Activated T-helper 1 cell treated with anti-CD3 and anti-CD28 coated beads, Interleukin-12 subunit alpha, Interleukin-12 subunit beta, Interleukin-2, Interleukin-4 antibody, amounts not matched to agents 30 ng/mL and 10 ng/mL and 1 ng/mL, durations not matched to agents 14 hours and 24 hours and 36 hours (primary cell): ENCODE measurements at regions not wholly inside any gene's neighbourhood (a gene's known extent, or its start where the extent isn't known, plus 50 kb on each side); places are given as distances from the start of the nearest gene placed in this dataset.

Experiments used
- DNase-seq: peaks from one replicate; pipeline ENCODE4 v3.0.0; 2021; ENCODE audit warnings: low spot score
- H3K27ac Mint-ChIP-seq: one replicate; pipeline ENCODE4 v1.8.0; 2021; ENCODE audit warnings: mild to moderate bottlenecking, mixed read lengths
- H3K27me3 Mint-ChIP-seq: one replicate; pipeline ENCODE4 v1.8.0; 2022; ENCODE audit warnings: mild to moderate bottlenecking, moderate library complexity, mixed read lengths; ENCODE audit not compliant: insufficient read depth
- H3K36me3 Mint-ChIP-seq: one replicate; pipeline ENCODE4 v1.8.0; 2021; ENCODE audit warnings: low read depth, mixed read lengths
- H3K4me1 Mint-ChIP-seq: one replicate; pipeline ENCODE4 v1.8.0; 2021; ENCODE audit warnings: low read depth, mixed read lengths
- H3K4me3 Mint-ChIP-seq: one replicate; pipeline ENCODE4 v1.8.0; 2021; ENCODE audit warnings: mild to moderate bottlenecking, moderate library complexity, mixed read lengths
- H3K9me3 Mint-ChIP-seq: one replicate; pipeline ENCODE4 v1.8.0; 2021; ENCODE audit warnings: mixed read lengths
- intact Hi-C: fragments of 100-400 bp; cut with micrococcal nuclease; formaldehyde crosslinking; loops from one replicate; pipeline ENCODE4 v1.15.1; 2024

GRCh38 chr12:77274926-77275325 lies 209.6 kb upstream of the E2F7 start:
- Mint-ChIP-seq H3K4me1 (no peaks in the 10 kb centered on the region), H3K27me3 (no peaks in the 10 kb centered on the region), H3K9me3 (no peaks in the 10 kb centered on the region), H3K4me3 (no peak overlapping the region), H3K36me3 (no peaks in the 10 kb centered on the region), H3K27ac (no peak overlapping the region)
- intact Hi-C loops, result no loop called here
- DNase-seq, result no peak

- Mint-ChIP-seq H3K4me1 (no peaks in the 10 kb centered on the region), H3K36me3 (no peaks in the 10 kb centered on the region), H3K4me3 (no peak overlapping the region), H3K9me3 (no peaks in the 10 kb centered on the region), H3K27me3 (no peaks in the 10 kb centered on the region), H3K27ac (no peak overlapping the region)
- intact Hi-C loops, result no loop called here
- DNase-seq, result no peak
Measured at GRCh38 chr12:77273898-77274297, 208.5 kb upstream of the E2F7 start.

GRCh38 chr12:77256956-77257355 lies 191.6 kb upstream of the E2F7 start:
- DNase-seq, result no peak
- no peaks in the 10 kb centered on the region for H3K4me1 Mint-ChIP-seq
- H3K9me3 Mint-ChIP-seq, result no peaks in the 10 kb centered on the region
- no peaks in the 10 kb centered on the region for H3K27me3 Mint-ChIP-seq
- no peak overlapping the region for H3K4me3 Mint-ChIP-seq
- intact Hi-C loops, result no loop called here
- no peak overlapping the region for H3K27ac Mint-ChIP-seq
- no peaks in the 10 kb centered on the region for H3K36me3 Mint-ChIP-seq

GRCh38 chr12:77253321-77253720 lies 188.0 kb upstream of the E2F7 start:
- Mint-ChIP-seq H3K27ac (no peak overlapping the region), H3K27me3 (no peaks in the 10 kb centered on the region), H3K9me3 (no peaks in the 10 kb centered on the region), H3K36me3 (no peaks in the 10 kb centered on the region), H3K4me3 (no peak overlapping the region), H3K4me1 (no peaks in the 10 kb centered on the region)
- intact Hi-C loops, result no loop called here
- no peak for DNase-seq

- Mint-ChIP-seq H3K9me3 (no peaks in the 10 kb centered on the region), H3K27me3 (no peaks in the 10 kb centered on the region), H3K4me1 (no peaks in the 10 kb centered on the region), H3K27ac (no peak overlapping the region), H3K36me3 (no peaks in the 10 kb centered on the region), H3K4me3 (no peak overlapping the region)
- DNase-seq, result no peak
- intact Hi-C loops, result no loop called here
Measured at GRCh38 chr12:77251799-77252198, 186.4 kb upstream of the E2F7 start.

GRCh38 chr12:77249892-77250291 lies 184.5 kb upstream of the E2F7 start:
- H3K36me3 Mint-ChIP-seq, result no peaks in the 10 kb centered on the region
- H3K9me3 Mint-ChIP-seq, result no peaks in the 10 kb centered on the region
- intact Hi-C loops, result no loop called here
- H3K27me3 Mint-ChIP-seq, result no peaks in the 10 kb centered on the region
- H3K27ac Mint-ChIP-seq, result no peak overlapping the region
- no peak overlapping the region for H3K4me3 Mint-ChIP-seq
- DNase-seq, result no peak
- no peaks in the 10 kb centered on the region for H3K4me1 Mint-ChIP-seq

GRCh38 chr12:77248036-77248435 lies 182.7 kb upstream of the E2F7 start:
- no peaks in the 10 kb centered on the region for H3K36me3 Mint-ChIP-seq
- H3K9me3 Mint-ChIP-seq, result no peaks in the 10 kb centered on the region
- intact Hi-C loops, result no loop called here
- DNase-seq, result no peak
- no peaks in the 10 kb centered on the region for H3K27me3 Mint-ChIP-seq
- no peak overlapping the region for H3K4me3 Mint-ChIP-seq
- H3K27ac Mint-ChIP-seq, result no peak overlapping the region
- H3K4me1 Mint-ChIP-seq, result no peaks in the 10 kb centered on the region

- Mint-ChIP-seq H3K27ac (no peak overlapping the region), H3K4me1 (no peaks in the 10 kb centered on the region), H3K4me3 (no peak overlapping the region), H3K36me3 (no peaks in the 10 kb centered on the region), H3K27me3 (no peaks in the 10 kb centered on the region), H3K9me3 (no peaks in the 10 kb centered on the region)
- no peak for DNase-seq
- intact Hi-C loops, result no loop called here
Measured at GRCh38 chr12:77247542-77247941, 182.2 kb upstream of the E2F7 start.

GRCh38 chr12:77243345-77243744 lies 178.0 kb upstream of the E2F7 start:
- Mint-ChIP-seq H3K9me3 (no peaks in the 10 kb centered on the region), H3K36me3 (no peaks in the 10 kb centered on the region), H3K4me3 (no peak overlapping the region), H3K27me3 (no peaks in the 10 kb centered on the region), H3K27ac (no peak overlapping the region), H3K4me1 (no peaks in the 10 kb centered on the region)
- intact Hi-C loops, result no loop called here
- no peak for DNase-seq

- no peaks in the 10 kb centered on the region for H3K9me3 Mint-ChIP-seq
Measured at GRCh38 chr12:77239617-77240016, 174.2 kb upstream of the E2F7 start.

GRCh38 chr12:77238335-77238734 lies 173.0 kb upstream of the E2F7 start:
- intact Hi-C loops, result no loop called here
- no peaks in the 10 kb centered on the region for H3K36me3 Mint-ChIP-seq
- no peaks in the 10 kb centered on the region for H3K9me3 Mint-ChIP-seq
- H3K27me3 Mint-ChIP-seq, result no peaks in the 10 kb centered on the region
- no peaks in the 10 kb centered on the region for H3K4me1 Mint-ChIP-seq
- no peak for DNase-seq
- no peak overlapping the region for H3K4me3 Mint-ChIP-seq
- H3K27ac Mint-ChIP-seq, result no peak overlapping the region

More at GRCh38 chr12:77239617-77240016, 174.2 kb upstream of the E2F7 start:
- no peak for DNase-seq
- no peaks in the 10 kb centered on the region for H3K4me1 Mint-ChIP-seq
- no peak overlapping the region for H3K4me3 Mint-ChIP-seq
- no peaks in the 10 kb centered on the region for H3K27me3 Mint-ChIP-seq
- intact Hi-C loops, result no loop called here
- H3K36me3 Mint-ChIP-seq, result no peaks in the 10 kb centered on the region
- no peak overlapping the region for H3K27ac Mint-ChIP-seq

- no peak for DNase-seq
- Mint-ChIP-seq H3K36me3 (no peaks in the 10 kb centered on the region), H3K4me3 (no peak overlapping the region), H3K27me3 (no peaks in the 10 kb centered on the region), H3K4me1 (no peaks in the 10 kb centered on the region), H3K27ac (no peak overlapping the region), H3K9me3 (no peaks in the 10 kb centered on the region)
- intact Hi-C loops, result no loop called here
Measured at GRCh38 chr12:77237896-77238295, 172.5 kb upstream of the E2F7 start.

GRCh38 chr12:77236066-77236465 lies 170.7 kb upstream of the E2F7 start:
- no peak for DNase-seq
- H3K27me3 Mint-ChIP-seq, result no peaks in the 10 kb centered on the region
- intact Hi-C loops, result no loop called here
- H3K4me3 Mint-ChIP-seq, result no peak overlapping the region
- no peaks in the 10 kb centered on the region for H3K9me3 Mint-ChIP-seq
- no peaks in the 10 kb centered on the region for H3K4me1 Mint-ChIP-seq
- H3K27ac Mint-ChIP-seq, result no peak overlapping the region
- no peaks in the 10 kb centered on the region for H3K36me3 Mint-ChIP-seq

GRCh38 chr12:77232045-77232444 lies 166.7 kb upstream of the E2F7 start:
- H3K4me1 Mint-ChIP-seq, result no peaks in the 10 kb centered on the region
- no peak overlapping the region for H3K4me3 Mint-ChIP-seq
- no peaks in the 10 kb centered on the region for H3K36me3 Mint-ChIP-seq
- H3K27me3 Mint-ChIP-seq, result no peaks in the 10 kb centered on the region
- no peaks in the 10 kb centered on the region for H3K9me3 Mint-ChIP-seq
- no peak for DNase-seq
- intact Hi-C loops, result no loop called here
- no peak overlapping the region for H3K27ac Mint-ChIP-seq
